Heart right ventricle (tissue), 16 donors: ENCODE measurements at regions not wholly inside any gene's neighbourhood (a gene's known extent, or its start where the extent isn't known, plus 50 kb on each side); places are given as distances from the start of the nearest gene placed in this dataset.

Experiments used
- ATAC-seq, 8 donors: fragments of 200-7000 bp; cut with Tn5 transposase; one replicate each; pipeline ENCODE4 v1.9.1; 2020; ENCODE audit warnings: mild to moderate bottlenecking in 8 of 8, moderate library complexity in 8 of 8, moderate number of reproducible peaks in 1 of 8
- DNase-seq, 2 donors: peaks; one replicate each; pipeline ENCODE4 v3.0.0-alpha.2; 2020
- H3K27ac ChIP-seq, 10 donors: fragments of 200-600 bp; sonication (generic) in 2 of 10; one replicate each; pipeline versions ENCODE4 v1.5.0 to v1.8.0; 2020 to 2022; ENCODE audit warnings: mild to moderate bottlenecking in 3 of 10
- H3K27me3 ChIP-seq, 7 donors: fragments of 200-600 bp; one replicate each; pipeline ENCODE4 v1.8.0; 2021 to 2022; ENCODE audit warnings: mild to moderate bottlenecking in 2 of 7
- H3K36me3 ChIP-seq, 9 donors: fragments of 200-600 bp; sonication (generic) in 1 of 9; one replicate each; pipeline versions ENCODE4 v1.5.0 to v1.8.0; 2020 to 2022; ENCODE audit warnings: mild to moderate bottlenecking in 2 of 9
- H3K4me1 ChIP-seq, 9 donors: fragments of 200-600 bp; sonication (generic) in 1 of 9; one replicate each; pipeline versions ENCODE4 v1.5.0 to v1.8.0; 2020 to 2022; ENCODE audit warnings: mild to moderate bottlenecking in 4 of 9
- H3K4me3 ChIP-seq, 10 donors: fragments of 200-600 bp; sonication (generic) in 2 of 10; one replicate each; pipeline versions ENCODE4 v1.5.0 to v1.8.0; 2020 to 2022; ENCODE audit warnings: mild to moderate bottlenecking in 7 of 10, moderate library complexity in 2 of 10
- H3K9me3 ChIP-seq, 11 donors: fragments of 200-600 bp in 10 of 11; sonication (generic) in 2 of 11; one replicate each; pipeline versions ENCODE4 v1.5.0 to v1.8.0; 2013 to 2022; ENCODE audit warnings: mild to moderate bottlenecking in 2 of 11, control low read depth in 1 of 11, moderate library complexity in 1 of 11
- CTCF ChIP-seq, 9 donors: fragments of 200-600 bp; sonication (generic) in 2 of 9; IDR thresholded peaks; one replicate each; pipeline versions ENCODE4 v1.5.0 to v1.8.0; 2021 to 2022; ENCODE audit warnings: antibody characterized with exemption in 9 of 9, mild to moderate bottlenecking in 5 of 9, moderate library complexity in 1 of 9
- WGBS, 2 donors: extraction: QIAGEN DNeasy Blood & Tissue Kit; methylation state at CpG; one replicate each; pipeline ENCODE4 v1.1.7; 2013; ENCODE audit warnings: inconsistent platforms in 1 of 2; 5-methylcytosine and 5-hydroxymethylcytosine counted together
- intact Hi-C, 10 donors: fragments of 100-400 bp; cut with DNase I; formaldehyde crosslinking; loops; one replicate each; pipeline versions ENCODE4 v1.11.1 to v1.14.2; 2022
- donor health status: Arrhythmogenic right ventricular cardiomyopathy.
- donor health status: ischemic (EF 13 %, LVEDD 7.1; RV severe dilation, severe dysfunction).
- donor health status: healthy with polysubstance abuse.
- donor health status: DM: no; HTN: yes; CAD: no.
- donor health status: DM: no; HTN: no; CAD: no.
- donor health status: ischemic (EF 25% LVEDD 6.9; RV normal size, moderate dysfunction).
- donor health status: ischemic (EF 25% LVEDD 5.7; RV mildly dilated, moderate dysfunction).
- donor health status: healthy.
- donor health status: DM: yes; HTN: yes; CAD: no.
- donor health status: Ischemic cardiomyopathy.
- donor health status: ischemic (EF 35%, LVEDD 5.7; RV mildly dilated, moderate dysfunction).
- donor health status: nonischemic (EF 11% LVEDD 7.7; RV severe dilation, severe dysfunction).
- donor health status: DM: yes; HTN: yes; CAD: no.
- donor health status: PGD.
- donor health status: ischemic (EF 29% LVEDD 5.4; RV normal size, mild dysfunction).
- donor health status: nonischemic (EF 23%, LVEDD 6.1; RV moderate dilation, normal function).

DNA sequence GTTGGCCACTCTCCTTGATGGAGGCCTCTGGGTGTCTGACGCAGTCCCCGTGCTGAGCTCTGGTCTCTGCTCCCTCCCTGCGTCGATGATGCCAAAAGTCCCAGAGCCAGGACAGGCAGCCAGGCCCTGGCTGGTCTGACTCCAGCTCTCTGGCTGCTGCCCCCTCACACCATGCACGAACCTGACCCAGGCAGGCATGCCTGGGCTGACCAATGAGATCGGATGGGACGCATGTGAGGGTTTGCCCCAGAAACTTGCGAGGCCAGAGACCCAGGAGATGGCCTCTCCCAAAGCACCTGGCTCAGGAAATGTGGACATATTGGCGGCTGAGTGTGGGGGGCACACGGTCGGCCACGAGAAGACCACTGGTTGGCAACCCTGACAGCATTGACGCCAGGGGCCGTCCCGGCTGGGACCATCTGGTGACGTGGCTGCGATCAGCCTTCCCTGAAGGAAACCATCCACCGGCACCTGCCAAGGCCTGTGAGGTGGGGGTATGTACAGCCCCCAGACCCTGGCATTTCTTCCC lies 51.2 kb upstream of the FRMD1 start:
- H3K4me3 ChIP-seq, result no peak overlapping the region
- no peak for TF ChIP-seq CTCF (IDR thresholded peaks at IDR 0.05)
- H3K4me1 ChIP-seq, result peaks cover 2 to 29% (median 19%) of the 10 kb centered on the region in 9 donors
- ATAC-seq (peak in 4 of 8 donors; percentile 20 to 58 (median 40)), DNase-seq (peak in 1 of 2 donors; percentile 49)
- H3K27me3 ChIP-seq, result no peaks in the 10 kb centered on the region
- WGBS, 2 donors, result 84% methylated on average over 18 of the region's 18 CpGs
- intact Hi-C loops, result loop anchor here in 7 of 10 donors (5.0 kb wide), 2 partner anchors 68 to 223 kb away; no protein-coding TSS in a partner anchor
- no peak overlapping the region for H3K27ac ChIP-seq
- H3K9me3 ChIP-seq, result no peaks in the 10 kb centered on the region
- no peaks in the 10 kb centered on the region for H3K36me3 ChIP-seq

DNA sequence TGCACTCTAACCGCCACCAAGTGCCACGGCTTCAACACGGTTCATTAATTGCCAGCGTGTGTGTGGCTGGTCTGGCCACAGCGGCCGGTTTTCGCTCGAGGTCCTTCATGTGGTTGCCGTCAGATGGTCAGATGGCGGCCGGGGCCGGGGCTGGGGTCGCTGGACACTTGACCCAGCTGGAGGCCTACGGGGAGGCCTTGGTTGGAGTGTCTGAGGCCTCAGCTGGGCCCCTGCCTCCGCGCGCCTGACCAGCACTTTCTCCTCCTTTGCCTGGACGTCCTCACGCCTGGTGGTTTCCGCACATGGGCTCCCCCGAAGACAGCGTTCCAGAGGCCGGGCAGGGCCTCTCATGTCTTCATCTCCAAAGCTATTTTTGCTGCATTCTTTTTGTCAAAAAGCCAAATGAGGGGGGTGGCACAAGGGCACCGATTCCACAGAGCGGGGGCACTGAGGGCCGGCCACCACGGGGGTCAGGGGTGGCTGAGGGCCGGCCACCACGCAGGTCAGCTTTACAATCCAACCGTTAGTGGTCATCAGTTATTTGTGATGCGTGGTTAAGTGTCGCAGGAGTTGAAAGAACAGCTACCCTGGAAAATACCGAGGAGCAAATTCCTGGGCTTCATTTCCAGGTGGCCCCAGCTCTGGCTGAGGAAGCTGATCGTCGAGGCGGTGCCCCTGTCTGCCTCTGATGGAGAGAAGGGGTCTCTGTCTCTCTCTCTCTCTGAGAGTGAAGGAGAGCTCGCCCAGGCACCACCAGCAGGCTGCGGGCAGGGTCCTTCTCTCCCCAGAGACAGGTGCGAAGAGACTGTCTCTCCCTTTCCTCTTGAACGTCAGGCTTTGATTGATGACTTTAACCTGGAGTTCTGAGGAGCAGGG lies 50.5 kb upstream of the FRMD1 start:
- Histone ChIP-seq H3K4me3 (no peak overlapping the region), H3K9me3 (no peaks in the 10 kb centered on the region), H3K4me1 (peaks cover 2 to 29% (median 19%) of the 10 kb centered on the region in 9 donors), H3K27me3 (no peaks in the 10 kb centered on the region), H3K36me3 (no peaks in the 10 kb centered on the region), H3K27ac (no peak overlapping the region)
- DNase-seq (no peak), ATAC-seq (no peak)
- intact Hi-C loops, result loop anchor here in 8 of 10 donors (5.0 to 10.0 kb wide), 4 partner anchors 65 to 222 kb away; no protein-coding TSS in a partner anchor
- WGBS, 2 donors, result 92% methylated on average over 40 of the region's 40 CpGs
- TF ChIP-seq CTCF (IDR thresholded peaks at IDR 0.05), result no peak

DNA sequence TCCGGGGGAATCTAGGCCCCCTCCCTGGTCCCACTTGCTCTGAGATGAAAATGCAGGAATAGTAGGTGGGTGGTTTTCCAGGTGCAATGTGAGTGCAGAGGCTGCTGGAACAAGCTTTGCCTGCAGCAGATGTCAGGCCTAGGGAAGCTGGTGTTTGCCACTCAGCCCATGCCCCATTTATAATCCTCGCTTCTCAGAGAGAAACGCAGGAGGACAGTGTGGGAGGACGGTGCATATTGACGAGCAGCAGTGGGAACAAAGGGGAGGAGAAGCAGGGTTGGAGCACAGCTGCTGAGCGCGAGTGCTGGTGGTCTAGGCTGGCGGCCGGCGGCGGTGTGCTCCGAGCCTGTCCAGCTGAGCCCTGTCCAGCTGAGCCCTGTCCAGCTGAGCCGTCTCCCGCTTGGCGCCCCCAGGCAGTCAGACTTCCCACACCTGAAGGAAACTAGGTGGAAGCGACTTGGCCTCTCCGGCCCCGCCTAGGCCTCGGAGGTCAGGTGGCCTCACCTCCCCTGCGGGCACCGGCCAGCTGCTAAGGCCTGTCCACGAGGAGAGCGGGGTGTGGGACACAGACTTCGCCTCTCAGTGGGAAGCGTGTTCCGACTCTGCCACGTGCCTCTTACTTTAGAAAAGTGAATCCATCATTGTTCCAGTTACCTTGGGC lies 49.7 kb upstream of the FRMD1 start:
- intact Hi-C loops, result loop anchor here in 3 of 10 donors (5.0 to 10.0 kb wide), 3 partner anchors 64 to 214 kb away; no protein-coding TSS in a partner anchor
- no peaks in the 10 kb centered on the region for H3K36me3 ChIP-seq
- 97% methylated on average over 27 of the region's 27 CpGs for WGBS, 2 donors
- H3K27ac ChIP-seq, result no peak overlapping the region
- no peak for ATAC-seq
- H3K4me1 ChIP-seq, result peaks cover under 1 to 23% (median 14%) of the 10 kb centered on the region in 9 donors
- no peak for TF ChIP-seq CTCF (IDR thresholded peaks at IDR 0.05)
- DNase-seq, result no peak
- H3K27me3 ChIP-seq, result no peaks in the 10 kb centered on the region
- H3K9me3 ChIP-seq, result no peaks in the 10 kb centered on the region
- no peak overlapping the region for H3K4me3 ChIP-seq
